Activated naive CD8-positive, alpha-beta T cell treated with anti-CD3 and anti-CD28 coated beads, Interleukin-2, amount 50 U/mL, for 24 hours (primary cell): ENCODE measurements at regions not wholly inside any gene's neighbourhood (a gene's known extent, or its start where the extent isn't known, plus 50 kb on each side); places are given as distances from the start of the nearest gene placed in this dataset.
A peak's percentile ranks its signal among the peaks of the same experiment; 100 is the strongest.

ENCODE experiments used
- ATAC-seq: fragments of 150-1000 bp; cut with Tn5 transposase; one replicate; pipeline ENCODE4 v1.10.0; 2021
- DNase-seq: peaks from one replicate; pipeline ENCODE4 v3.0.0; 2021
- H3K27ac Mint-ChIP-seq: one replicate; pipeline ENCODE4 v1.8.0; 2021; ENCODE audit warnings: mild to moderate bottlenecking, mixed read lengths
- H3K27me3 Mint-ChIP-seq: one replicate; pipeline ENCODE4 v1.8.0; 2021; ENCODE audit warnings: mixed read lengths
- H3K36me3 Mint-ChIP-seq: one replicate; pipeline ENCODE4 v1.8.0; 2021; ENCODE audit warnings: low read depth, mixed read lengths
- H3K4me1 Mint-ChIP-seq: one replicate; pipeline ENCODE4 v1.8.0; 2021; ENCODE audit warnings: mixed read lengths
- H3K4me3 Mint-ChIP-seq: one replicate; pipeline ENCODE4 v1.8.0; 2021; ENCODE audit warnings: mild to moderate bottlenecking, moderate library complexity, mixed read lengths
- H3K9me3 Mint-ChIP-seq: one replicate; pipeline ENCODE4 v1.8.0; 2021; ENCODE audit warnings: mixed read lengths

DNA sequence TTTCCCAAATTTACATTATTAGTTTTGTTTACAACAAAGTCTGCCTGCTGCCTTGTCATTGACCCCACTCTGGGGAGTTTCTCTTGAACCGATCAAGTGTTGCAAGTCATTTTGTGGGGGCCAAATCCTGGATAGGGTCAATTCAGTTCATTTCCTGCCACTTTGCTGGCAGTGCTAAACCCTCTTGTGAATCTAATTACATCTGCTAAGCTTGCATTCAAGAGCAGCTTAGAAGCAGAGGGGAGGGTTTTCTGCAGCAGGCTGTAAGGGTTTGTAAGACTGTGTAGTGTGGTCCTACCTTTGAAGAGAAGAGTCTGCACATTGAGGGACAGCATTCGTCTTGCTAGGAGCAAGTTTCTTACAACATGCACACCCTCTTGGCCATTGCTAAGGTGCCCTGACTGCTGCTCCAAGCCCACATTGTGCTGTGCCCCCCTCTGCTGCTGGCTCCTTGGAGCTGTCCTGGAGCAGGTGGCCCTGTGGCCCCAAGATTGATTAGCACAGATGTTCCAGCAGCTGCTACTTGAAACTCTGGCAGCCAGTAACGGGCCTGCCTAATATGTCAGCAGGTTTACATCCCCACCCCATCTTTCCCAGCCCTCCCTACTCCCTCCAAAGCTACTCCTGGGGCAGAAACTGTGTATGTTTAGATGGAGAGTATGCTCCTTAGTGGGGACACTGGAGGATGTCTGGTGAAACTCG is 174.5 kb upstream of the USP9Y start:
- no peak overlapping the region for H3K4me3 Mint-ChIP-seq
- peaks cover 23% of the 10 kb centered on the region for H3K4me1 Mint-ChIP-seq
- H3K36me3 Mint-ChIP-seq = no peaks in the 10 kb centered on the region
- no peak for DNase-seq
- H3K27ac Mint-ChIP-seq = no peak overlapping the region
- no peak for ATAC-seq
- no peaks in the 10 kb centered on the region for H3K27me3 Mint-ChIP-seq
- H3K9me3 Mint-ChIP-seq = no peaks in the 10 kb centered on the region

DNA sequence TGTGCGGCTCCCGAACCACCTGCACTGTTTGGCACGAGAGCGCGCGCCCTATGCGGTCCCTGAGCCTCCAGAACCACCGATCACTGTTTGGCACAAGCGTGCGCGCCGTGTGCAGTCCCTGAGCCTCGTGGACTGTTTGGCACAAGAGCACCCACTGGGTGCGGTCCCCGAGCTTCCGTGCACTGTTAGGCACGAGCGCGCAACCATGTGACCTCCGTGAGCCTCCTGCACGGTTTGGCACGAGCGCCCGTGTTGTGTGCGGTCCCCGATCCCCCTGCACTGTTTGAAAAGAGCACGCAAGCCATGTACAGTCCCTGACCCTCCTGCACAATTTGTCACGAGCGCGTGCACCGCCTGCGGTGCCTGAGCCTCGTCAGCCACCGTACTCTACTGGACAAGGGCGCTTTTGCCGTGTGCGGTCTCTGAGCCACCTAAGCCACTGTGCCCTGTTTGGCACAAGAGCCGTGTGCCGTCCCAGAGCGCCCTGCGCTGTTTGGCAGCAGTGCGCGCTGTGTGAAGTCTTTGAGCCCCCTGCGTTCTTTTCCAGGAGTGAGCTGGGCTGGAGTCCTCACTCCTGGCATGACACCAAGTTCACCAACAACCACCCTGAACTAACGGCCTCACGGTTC is 163.7 kb upstream of the USP9Y start:
- Mint-ChIP-seq H3K4me1 (peaks cover 32% of the 10 kb centered on the region), H3K27ac (peak overlapping the region; percentile 56), H3K27me3 (peaks cover 4% of the 10 kb centered on the region), H3K36me3 (no peaks in the 10 kb centered on the region), H3K4me3 (peak overlapping the region; percentile 76), H3K9me3 (no peaks in the 10 kb centered on the region)
- DNase-seq = no peak
- no peak for ATAC-seq

DNA sequence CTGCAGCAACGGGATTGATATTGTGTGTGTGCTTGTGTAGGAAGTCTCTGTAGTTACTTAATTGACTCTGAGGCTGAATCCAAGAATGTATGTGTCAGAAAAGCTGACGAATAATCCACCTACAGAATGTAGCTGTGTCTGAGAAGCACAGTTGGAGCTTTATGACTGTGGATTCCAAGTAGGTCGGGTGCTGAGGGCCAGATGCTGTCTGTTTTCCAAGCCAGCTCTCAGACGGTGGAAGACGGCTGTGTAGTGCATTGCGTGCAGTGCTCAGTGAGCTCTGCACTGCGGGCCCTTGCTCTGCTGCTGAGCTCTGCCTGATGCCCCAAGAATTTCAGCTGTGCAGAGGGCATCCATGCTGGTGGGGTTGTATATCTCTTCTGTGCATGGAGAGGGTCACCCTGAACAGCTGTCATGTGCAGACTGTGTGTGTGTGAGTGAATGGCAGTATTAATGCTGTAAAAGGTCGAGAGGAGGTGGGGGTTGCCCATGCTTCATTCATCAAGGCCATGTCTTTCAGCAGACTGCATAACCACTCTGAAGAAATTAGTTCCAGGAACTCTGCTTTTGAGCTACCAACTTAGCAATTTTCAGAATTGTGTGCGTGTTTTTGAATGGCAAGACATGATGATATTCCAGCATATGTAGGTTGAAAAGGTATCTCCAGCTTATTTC is 154.1 kb upstream of the USP9Y start:
- Mint-ChIP-seq H3K9me3 (peaks cover 6% of the 10 kb centered on the region), H3K4me3 (no peak overlapping the region), H3K4me1 (peaks cover 23% of the 10 kb centered on the region), H3K27me3 (no peaks in the 10 kb centered on the region), H3K36me3 (peaks cover 2% of the 10 kb centered on the region), H3K27ac (no peak overlapping the region)
- ATAC-seq (peak; percentile 54), DNase-seq (no peak)

DNA sequence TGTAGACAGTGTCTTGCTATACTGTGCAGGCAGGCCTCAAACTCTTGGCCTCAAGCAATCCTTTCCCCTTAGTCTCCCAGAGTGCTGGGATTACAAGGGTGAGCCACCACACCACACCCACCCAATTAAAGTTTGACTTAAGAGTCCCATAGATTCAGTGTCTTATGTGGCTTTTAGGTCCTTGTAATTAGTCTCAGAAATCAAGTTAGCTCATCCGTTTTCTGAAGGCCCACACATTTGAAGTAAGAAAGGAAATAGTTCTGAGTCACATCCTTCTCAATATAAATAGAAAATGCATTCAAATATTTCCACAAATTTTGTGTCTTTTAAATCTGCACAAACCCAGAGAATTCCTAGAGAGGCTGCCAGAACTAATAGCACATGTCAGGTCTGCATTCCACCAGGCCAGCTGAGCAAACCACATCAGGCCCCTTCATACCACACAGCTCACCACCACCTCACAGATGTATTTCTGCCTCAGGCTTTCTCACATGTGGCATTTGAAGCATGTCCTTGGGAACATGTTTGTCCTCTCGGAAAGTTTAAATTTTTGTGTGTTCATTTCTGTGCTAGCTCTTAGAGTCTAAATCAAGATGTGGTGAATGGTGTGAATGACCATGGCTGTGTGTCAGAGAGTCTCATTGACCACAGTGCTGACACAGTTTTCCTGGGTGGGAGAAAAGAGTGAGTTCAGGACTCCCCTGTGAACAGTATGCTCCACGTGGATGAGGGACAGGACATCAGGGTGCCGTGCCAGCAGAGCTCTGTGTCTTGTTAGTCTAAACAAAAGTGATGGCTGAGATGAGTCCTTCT is 148.4 kb upstream of the USP9Y start:
- H3K9me3 Mint-ChIP-seq = peaks cover 6% of the 10 kb centered on the region
- H3K27ac Mint-ChIP-seq = peak overlapping the region; percentile 91
- DNase-seq (no peak), ATAC-seq (peak; percentile 67)
- H3K36me3 Mint-ChIP-seq = peaks cover 2% of the 10 kb centered on the region
- no peaks in the 10 kb centered on the region for H3K27me3 Mint-ChIP-seq
- H3K4me3 Mint-ChIP-seq = no peak overlapping the region
- H3K4me1 Mint-ChIP-seq = peaks cover 60% of the 10 kb centered on the region

DNA sequence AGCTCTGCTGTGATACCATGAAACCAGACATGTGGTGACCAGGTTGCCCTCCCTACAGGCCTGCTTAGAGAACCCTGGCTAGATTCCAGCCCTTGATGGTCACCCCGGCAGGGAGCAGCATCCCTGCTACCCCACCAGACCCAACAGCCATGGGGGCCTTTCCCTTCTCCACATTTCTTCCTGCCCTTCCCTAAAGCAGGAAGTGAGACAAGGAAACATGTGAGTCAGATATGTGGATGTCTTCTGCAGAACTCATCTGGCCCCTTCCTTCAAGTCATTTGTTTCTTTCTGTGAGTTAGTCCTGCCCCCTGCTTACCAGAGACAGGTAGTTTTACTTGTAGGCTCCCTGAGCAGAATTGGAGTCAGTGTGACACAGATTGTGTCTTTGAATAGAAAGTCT is 147.1 kb upstream of the USP9Y start:
- DNase-seq (no peak), ATAC-seq (no peak)
- H3K27me3 Mint-ChIP-seq = no peaks in the 10 kb centered on the region
- H3K4me1 Mint-ChIP-seq = peaks cover 70% of the 10 kb centered on the region
- H3K36me3 Mint-ChIP-seq = peaks cover 2% of the 10 kb centered on the region
- no peak overlapping the region for H3K27ac Mint-ChIP-seq
- H3K9me3 Mint-ChIP-seq = peaks cover 11% of the 10 kb centered on the region
- H3K4me3 Mint-ChIP-seq = no peak overlapping the region

DNA sequence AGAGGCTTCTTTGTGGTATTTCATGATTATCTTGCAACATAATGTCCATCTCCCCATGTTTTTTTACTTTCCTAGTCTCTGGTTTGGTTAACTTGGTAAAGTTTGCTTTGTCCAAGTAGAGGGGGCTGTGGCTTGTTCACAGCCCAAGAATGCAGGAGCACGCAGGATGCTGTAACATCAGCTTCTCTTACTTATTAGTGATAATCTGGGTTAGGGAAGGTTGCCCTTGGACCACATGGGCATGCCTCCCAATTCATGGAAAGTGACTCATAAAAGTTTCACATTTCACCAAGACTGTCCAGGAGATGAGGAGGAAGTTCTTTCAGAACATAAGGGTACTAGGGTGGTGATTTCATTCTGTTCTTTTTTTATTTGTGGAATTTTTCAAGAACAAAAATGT is 146.0 kb upstream of the USP9Y start:
- Mint-ChIP-seq H3K9me3 (peaks cover 13% of the 10 kb centered on the region), H3K4me1 (peaks cover 80% of the 10 kb centered on the region), H3K27ac (no peak overlapping the region), H3K27me3 (no peaks in the 10 kb centered on the region), H3K36me3 (peaks cover 3% of the 10 kb centered on the region), H3K4me3 (no peak overlapping the region)
- DNase-seq (no peak), ATAC-seq (no peak)

DNA sequence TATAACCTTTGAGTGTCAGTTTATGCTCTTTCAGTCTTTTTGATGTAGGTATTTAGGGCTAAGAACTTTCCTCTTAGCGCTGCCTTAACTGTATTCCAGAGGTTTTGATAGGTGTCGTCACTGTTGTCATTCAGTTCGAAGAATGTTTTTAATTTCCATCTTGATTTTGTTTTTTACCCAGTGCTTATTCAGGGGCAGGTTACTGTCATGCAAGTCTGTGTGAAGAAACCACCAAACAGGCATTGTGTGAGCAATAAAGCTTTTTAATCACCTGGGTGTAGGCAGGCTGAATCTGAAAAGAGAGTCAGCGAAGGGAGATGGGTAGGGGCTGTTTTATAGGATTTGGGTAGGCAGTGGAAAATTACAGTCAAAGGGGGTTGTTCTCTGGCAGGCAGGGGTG is 142.0 kb upstream of the USP9Y start:
- ATAC-seq = peak; percentile 54
- no peaks in the 10 kb centered on the region for H3K27me3 Mint-ChIP-seq
- peak overlapping the region; percentile 60 for H3K4me3 Mint-ChIP-seq
- peaks cover 38% of the 10 kb centered on the region for H3K9me3 Mint-ChIP-seq
- peak overlapping the region; percentile 84 for H3K27ac Mint-ChIP-seq
- peaks cover 14% of the 10 kb centered on the region for H3K36me3 Mint-ChIP-seq
- no peak for DNase-seq
- peaks cover 54% of the 10 kb centered on the region for H3K4me1 Mint-ChIP-seq

DNA sequence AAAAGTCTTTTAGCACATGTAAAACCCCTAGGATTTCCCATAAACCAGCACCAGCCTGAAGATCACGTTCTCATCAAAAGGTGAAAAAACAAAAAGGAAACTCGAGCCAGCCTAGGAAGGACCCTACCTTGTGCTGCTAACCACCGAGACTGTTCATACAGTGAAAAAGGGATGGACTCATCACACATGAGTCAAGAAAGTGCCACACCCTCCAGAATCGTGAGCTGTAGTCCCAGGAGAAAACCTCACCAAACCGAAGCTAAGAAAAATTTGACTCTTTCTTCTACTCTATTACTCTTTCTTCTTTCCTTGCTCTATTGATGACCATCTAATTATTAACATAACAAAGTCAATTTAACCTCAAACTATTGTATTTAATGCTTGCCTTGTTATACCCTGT is 124.8 kb upstream of the USP9Y start:
- Mint-ChIP-seq H3K27me3 (no peaks in the 10 kb centered on the region), H3K4me3 (no peak overlapping the region), H3K27ac (no peak overlapping the region), H3K9me3 (peaks cover 8% of the 10 kb centered on the region), H3K4me1 (peaks cover 5% of the 10 kb centered on the region), H3K36me3 (no peaks in the 10 kb centered on the region)
- no peak for DNase-seq
- peak; percentile 59 for ATAC-seq

DNA sequence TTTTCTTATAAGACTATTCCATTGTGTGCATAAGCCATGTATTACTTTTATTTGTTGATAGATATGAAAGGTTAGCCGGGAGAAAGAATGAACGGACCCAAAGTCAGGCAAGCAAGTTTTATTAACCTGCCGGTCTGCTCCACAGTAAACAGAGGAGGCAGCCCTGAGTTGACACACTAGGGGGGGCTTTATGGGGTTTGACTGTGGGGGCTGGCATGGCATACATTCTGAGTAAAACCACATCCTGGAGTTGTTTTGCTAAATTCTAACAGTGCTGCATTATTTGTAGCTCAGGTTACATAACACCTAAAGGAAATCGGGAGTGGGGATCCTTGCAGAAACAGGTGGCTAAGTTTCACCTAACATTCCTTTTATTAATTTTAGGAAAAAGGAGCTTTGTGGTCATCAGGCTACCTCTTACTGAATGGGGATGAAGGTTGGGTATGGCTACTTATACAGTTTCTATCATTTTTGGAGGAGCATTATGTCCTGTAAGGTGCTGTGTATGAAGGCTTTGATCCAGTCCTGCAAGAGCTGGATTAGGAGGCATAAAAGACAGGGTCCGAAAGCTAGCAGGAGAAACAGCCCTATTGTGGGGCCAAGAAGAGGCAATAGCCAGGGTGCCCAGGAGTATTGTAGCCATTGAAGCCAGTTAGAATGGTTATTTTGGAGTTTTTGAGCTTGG is 107.4 kb upstream of the USP9Y start:
- H3K27me3 Mint-ChIP-seq = no peaks in the 10 kb centered on the region
- ATAC-seq (no peak), DNase-seq (no peak)
- H3K9me3 Mint-ChIP-seq = peaks cover 43% of the 10 kb centered on the region
- no peak overlapping the region for H3K4me3 Mint-ChIP-seq
- peaks cover 15% of the 10 kb centered on the region for H3K36me3 Mint-ChIP-seq
- H3K4me1 Mint-ChIP-seq = peaks cover 31% of the 10 kb centered on the region
- peak overlapping the region; percentile 59 for H3K27ac Mint-ChIP-seq

DNA sequence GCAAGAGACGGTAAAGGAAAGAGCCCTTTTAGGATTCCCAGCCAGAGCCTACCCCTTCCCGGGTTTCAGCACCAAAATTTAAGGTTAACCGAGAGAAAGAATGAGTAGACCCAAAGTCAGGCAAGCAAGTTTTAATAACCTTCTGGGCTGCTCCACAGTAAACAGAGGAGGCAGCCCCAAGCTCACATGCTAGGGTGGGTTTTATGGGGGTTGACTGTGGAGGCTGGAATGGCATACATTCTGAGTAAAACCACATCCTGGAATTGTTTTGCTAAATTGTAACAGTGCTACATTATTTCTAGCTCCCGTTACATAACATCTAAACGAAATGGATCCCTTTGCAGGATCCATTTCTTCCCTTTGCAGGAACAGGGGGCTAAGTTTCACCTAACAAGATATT is 102.2 kb upstream of the USP9Y start:
- Mint-ChIP-seq H3K4me3 (no peak overlapping the region), H3K27ac (no peak overlapping the region), H3K27me3 (no peaks in the 10 kb centered on the region), H3K9me3 (peaks cover 51% of the 10 kb centered on the region), H3K36me3 (peaks cover 19% of the 10 kb centered on the region), H3K4me1 (peaks cover 33% of the 10 kb centered on the region)
- DNase-seq (no peak), ATAC-seq (no peak)

DNA sequence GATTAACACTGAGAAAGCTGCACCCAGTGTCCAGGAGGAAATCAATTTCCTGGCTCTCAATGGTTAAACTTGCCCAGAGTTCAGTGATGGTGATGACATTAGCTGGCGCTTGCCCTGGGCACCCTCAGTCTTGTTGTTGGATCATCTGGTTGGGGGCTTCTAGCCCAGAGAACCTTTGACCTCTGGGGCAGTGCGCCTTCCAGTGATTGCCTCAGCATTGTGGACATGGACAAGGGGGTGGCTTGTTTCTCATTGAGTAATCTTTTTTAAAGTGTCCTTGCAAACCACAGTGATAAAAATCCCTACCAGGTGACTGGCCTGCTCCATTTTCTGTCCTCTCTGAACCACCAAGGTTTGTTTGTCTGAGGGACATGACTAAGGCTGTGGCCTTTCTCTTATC is 95.6 kb upstream of the USP9Y start:
- no peak overlapping the region for H3K27ac Mint-ChIP-seq
- peaks cover 1% of the 10 kb centered on the region for H3K36me3 Mint-ChIP-seq
- no peaks in the 10 kb centered on the region for H3K27me3 Mint-ChIP-seq
- no peak overlapping the region for H3K4me3 Mint-ChIP-seq
- ATAC-seq (no peak), DNase-seq (no peak)
- H3K4me1 Mint-ChIP-seq = peaks cover 12% of the 10 kb centered on the region
- H3K9me3 Mint-ChIP-seq = peaks cover 14% of the 10 kb centered on the region

DNA sequence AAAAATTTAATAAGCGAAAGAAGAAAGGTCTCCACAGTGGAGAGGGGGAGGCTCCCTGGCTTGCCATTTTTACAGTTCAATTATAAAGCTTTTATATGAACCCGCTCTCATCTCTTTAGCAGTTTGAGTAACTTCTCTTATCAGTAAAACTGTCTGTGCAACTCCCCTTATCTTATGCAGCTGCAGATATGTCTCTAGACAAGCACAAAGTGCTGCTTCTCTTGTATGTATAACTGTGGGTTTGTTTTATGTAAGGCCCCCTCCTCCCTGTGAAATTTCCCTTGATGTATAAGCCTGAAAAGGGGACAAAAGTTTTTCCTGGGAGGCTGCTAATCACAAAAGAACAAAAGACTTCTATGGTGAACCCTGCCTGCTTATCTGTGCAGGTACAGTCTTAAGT is 90.2 kb upstream of the USP9Y start:
- Mint-ChIP-seq H3K27me3 (no peaks in the 10 kb centered on the region), H3K27ac (no peak overlapping the region), H3K36me3 (peaks cover 8% of the 10 kb centered on the region), H3K4me3 (no peak overlapping the region), H3K9me3 (peaks cover 18% of the 10 kb centered on the region), H3K4me1 (peaks cover 5% of the 10 kb centered on the region)
- DNase-seq = no peak
- ATAC-seq = no peak

DNA sequence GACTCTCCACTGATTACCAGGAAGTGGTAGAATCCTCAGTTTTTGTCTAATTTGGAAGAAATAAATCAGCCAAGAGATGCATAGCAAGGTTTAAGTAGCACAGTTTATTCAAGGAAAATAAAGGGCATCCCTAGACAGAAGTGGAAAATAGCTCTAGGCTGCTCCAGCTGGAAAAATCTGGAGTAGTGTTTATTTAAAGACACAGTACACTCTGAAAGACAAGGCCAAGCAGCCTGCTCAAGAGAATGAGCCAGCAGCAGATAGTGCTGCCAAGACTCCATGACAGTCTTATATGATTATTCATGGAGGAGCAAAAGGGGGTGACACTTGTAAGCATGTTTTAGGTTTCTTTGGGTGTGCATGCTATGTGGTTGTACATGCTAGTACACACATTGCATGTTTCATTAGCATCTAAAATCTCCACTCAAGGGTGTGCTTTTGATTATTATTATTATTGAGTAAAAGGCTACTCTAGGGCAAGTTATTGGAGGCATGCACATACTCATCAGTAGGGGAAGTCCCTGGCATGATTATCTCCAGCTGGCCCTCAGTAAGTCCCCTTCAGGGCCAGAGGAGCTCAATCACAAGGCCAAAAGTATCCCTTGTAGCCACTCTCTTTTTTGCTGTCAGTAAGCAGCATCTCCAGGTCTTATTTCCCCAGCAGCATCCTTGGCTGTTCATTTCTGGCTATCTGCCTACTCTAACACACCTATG is 85.1 kb upstream of the USP9Y start:
- no peak overlapping the region for H3K4me3 Mint-ChIP-seq
- ATAC-seq (no peak), DNase-seq (no peak)
- peaks cover 11% of the 10 kb centered on the region for H3K4me1 Mint-ChIP-seq
- H3K27ac Mint-ChIP-seq = no peak overlapping the region
- H3K36me3 Mint-ChIP-seq = peaks cover 8% of the 10 kb centered on the region
- H3K9me3 Mint-ChIP-seq = peaks cover 18% of the 10 kb centered on the region
- H3K27me3 Mint-ChIP-seq = no peaks in the 10 kb centered on the region
